ENCODE measurements at regions not wholly inside any gene's neighbourhood (a gene's known extent, or its start where the extent isn't known, plus 50 kb on each side); places are given as distances from the start of the nearest gene placed in this dataset.

DNA sequence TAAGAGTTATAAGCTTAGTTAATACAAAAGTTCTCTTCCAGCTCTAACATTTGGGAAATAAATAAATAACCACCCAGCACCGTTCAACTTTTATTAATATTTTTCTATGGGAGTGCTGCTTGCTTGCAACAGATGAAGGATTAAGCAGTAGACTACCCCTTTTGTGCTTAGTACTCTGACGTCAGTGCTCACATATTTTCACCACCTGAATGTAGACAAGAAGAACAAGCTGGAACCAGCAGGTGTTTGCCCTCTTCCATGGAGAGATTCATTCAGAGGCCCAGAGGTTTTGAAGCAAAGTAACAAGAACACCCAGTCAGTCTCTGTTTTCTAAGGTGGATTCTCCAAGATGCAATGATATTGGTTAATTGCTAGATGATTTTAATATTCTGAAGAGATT lies 307.1 kb upstream of the PIK3C3 start:
- no peak overlapping the region for H2BK5ac ChIP-seq (ENCODE audit: low read depth, low read length)
- H4K5ac ChIP-seq (ENCODE audit: insufficient read length, low read depth, low read length) = no peak overlapping the region
- H3K4me1 ChIP-seq (replicated peaks in 1 of 4; ENCODE audit: control insufficient read depth in 3 of 4, insufficient read depth in 4 of 4, low read length in 3 of 4) = no peaks in the 10 kb centered on the region
- no peaks in the 10 kb centered on the region for H3K27me3 ChIP-seq (replicated peaks in 1 of 4; ENCODE audit: control insufficient read depth in 3 of 4, extremely low read depth in 1 of 4, insufficient read depth in 3 of 4, low read length in 3 of 4)
- no peak overlapping the region for H4K91ac ChIP-seq (replicated peaks; ENCODE audit: insufficient read length, low read length)
- no peak overlapping the region for H3K4ac ChIP-seq (replicated peaks; ENCODE audit: insufficient read length, low read depth, low read length)
- H3K27ac ChIP-seq (ENCODE audit: low read depth, low read length) = no peak overlapping the region
- no peak overlapping the region for H2BK20ac ChIP-seq (ENCODE audit: low read length)
- 76% methylated on average over 2 of the region's 2 CpGs; no CpG with 5 or more reads in 1 of the 2 experiments for WGBS, 2 experiments (ENCODE audit: extremely low coverage in 1 of 2, insufficient coverage in 1 of 2, insufficient read length in 1 of 2, insufficient replicate concordance in 2 of 2, low coverage in 1 of 2, low lambda C conversion rate in 2 of 2, missing lambda C conversion rate in 1 of 2)
- H2AFZ ChIP-seq (ENCODE audit: low read length) = no peak overlapping the region
- no peak overlapping the region for H3K56ac ChIP-seq (replicated peaks; ENCODE audit: insufficient read length, low read depth, low read length)
- no peak overlapping the region for H3K14ac ChIP-seq (ENCODE audit: insufficient read length)
- H2AK5ac ChIP-seq (ENCODE audit: low read depth, low read length) = no peak overlapping the region
- no peak overlapping the region for H2BK15ac ChIP-seq (ENCODE audit: low read length)
- H4K8ac ChIP-seq (ENCODE audit: extremely low read depth, insufficient read depth, low read length) = no peak overlapping the region
- H2BK12ac ChIP-seq (ENCODE audit: low read depth, low read length) = no peak overlapping the region
- no peaks in the 10 kb centered on the region for H3K79me1 ChIP-seq (ENCODE audit: low read depth, low read length)
- no peaks in the 10 kb centered on the region for H3K36me3 ChIP-seq (ENCODE audit: control insufficient read depth in 2 of 4, insufficient read depth in 4 of 4, low read length in 3 of 4)
- no peak overlapping the region for H3K18ac ChIP-seq (ENCODE audit: extremely low read depth, low read length)
- no peak overlapping the region for H2BK120ac ChIP-seq (replicated peaks; ENCODE audit: low read depth, low read length)
- H3K23ac ChIP-seq (ENCODE audit: insufficient read length) = no peak overlapping the region
- FAIRE-seq (no peak), DNase-seq (ENCODE audit: low read depth in 1 of 2, low spot score in 2 of 2) (no peak)
- no peaks in the 10 kb centered on the region for H3K23me2 ChIP-seq (ENCODE audit: low read depth, low read length)
- no peaks in the 10 kb centered on the region for H4K20me1 ChIP-seq (replicated peaks in 1 of 2; ENCODE audit: control insufficient read depth in 1 of 2, insufficient read depth in 2 of 2, low read length in 2 of 2)
- no peak overlapping the region for H3K4me3 ChIP-seq (ENCODE audit: extremely low read depth in 1 of 4, insufficient read depth in 2 of 4, low read depth in 3 of 4, low read length in 4 of 4)
- ChIA-PET CTCF (ENCODE audit: partially characterized antibody) (no interaction called here), POLR2A (ENCODE audit: partially characterized antibody) (no interaction called here)
- H3K4me2 ChIP-seq (ENCODE audit: insufficient read depth in 1 of 2, low read depth in 2 of 2, low read length in 2 of 2) = no peak overlapping the region
- H3K9me3 ChIP-seq (ENCODE audit: insufficient read depth in 2 of 2, low read depth in 1 of 2, low read length in 1 of 2) = no peaks in the 10 kb centered on the region
- H3K9ac ChIP-seq (replicated peaks in 1 of 4; ENCODE audit: extremely low read depth in 1 of 4, low read depth in 3 of 4, low read length in 3 of 4) = no peak overlapping the region
- H3K79me2 ChIP-seq (ENCODE audit: control insufficient read depth in 1 of 2, insufficient read depth in 2 of 2, low read length in 2 of 2) = no peaks in the 10 kb centered on the region
- TF ChIP-seq, protein P1, sequence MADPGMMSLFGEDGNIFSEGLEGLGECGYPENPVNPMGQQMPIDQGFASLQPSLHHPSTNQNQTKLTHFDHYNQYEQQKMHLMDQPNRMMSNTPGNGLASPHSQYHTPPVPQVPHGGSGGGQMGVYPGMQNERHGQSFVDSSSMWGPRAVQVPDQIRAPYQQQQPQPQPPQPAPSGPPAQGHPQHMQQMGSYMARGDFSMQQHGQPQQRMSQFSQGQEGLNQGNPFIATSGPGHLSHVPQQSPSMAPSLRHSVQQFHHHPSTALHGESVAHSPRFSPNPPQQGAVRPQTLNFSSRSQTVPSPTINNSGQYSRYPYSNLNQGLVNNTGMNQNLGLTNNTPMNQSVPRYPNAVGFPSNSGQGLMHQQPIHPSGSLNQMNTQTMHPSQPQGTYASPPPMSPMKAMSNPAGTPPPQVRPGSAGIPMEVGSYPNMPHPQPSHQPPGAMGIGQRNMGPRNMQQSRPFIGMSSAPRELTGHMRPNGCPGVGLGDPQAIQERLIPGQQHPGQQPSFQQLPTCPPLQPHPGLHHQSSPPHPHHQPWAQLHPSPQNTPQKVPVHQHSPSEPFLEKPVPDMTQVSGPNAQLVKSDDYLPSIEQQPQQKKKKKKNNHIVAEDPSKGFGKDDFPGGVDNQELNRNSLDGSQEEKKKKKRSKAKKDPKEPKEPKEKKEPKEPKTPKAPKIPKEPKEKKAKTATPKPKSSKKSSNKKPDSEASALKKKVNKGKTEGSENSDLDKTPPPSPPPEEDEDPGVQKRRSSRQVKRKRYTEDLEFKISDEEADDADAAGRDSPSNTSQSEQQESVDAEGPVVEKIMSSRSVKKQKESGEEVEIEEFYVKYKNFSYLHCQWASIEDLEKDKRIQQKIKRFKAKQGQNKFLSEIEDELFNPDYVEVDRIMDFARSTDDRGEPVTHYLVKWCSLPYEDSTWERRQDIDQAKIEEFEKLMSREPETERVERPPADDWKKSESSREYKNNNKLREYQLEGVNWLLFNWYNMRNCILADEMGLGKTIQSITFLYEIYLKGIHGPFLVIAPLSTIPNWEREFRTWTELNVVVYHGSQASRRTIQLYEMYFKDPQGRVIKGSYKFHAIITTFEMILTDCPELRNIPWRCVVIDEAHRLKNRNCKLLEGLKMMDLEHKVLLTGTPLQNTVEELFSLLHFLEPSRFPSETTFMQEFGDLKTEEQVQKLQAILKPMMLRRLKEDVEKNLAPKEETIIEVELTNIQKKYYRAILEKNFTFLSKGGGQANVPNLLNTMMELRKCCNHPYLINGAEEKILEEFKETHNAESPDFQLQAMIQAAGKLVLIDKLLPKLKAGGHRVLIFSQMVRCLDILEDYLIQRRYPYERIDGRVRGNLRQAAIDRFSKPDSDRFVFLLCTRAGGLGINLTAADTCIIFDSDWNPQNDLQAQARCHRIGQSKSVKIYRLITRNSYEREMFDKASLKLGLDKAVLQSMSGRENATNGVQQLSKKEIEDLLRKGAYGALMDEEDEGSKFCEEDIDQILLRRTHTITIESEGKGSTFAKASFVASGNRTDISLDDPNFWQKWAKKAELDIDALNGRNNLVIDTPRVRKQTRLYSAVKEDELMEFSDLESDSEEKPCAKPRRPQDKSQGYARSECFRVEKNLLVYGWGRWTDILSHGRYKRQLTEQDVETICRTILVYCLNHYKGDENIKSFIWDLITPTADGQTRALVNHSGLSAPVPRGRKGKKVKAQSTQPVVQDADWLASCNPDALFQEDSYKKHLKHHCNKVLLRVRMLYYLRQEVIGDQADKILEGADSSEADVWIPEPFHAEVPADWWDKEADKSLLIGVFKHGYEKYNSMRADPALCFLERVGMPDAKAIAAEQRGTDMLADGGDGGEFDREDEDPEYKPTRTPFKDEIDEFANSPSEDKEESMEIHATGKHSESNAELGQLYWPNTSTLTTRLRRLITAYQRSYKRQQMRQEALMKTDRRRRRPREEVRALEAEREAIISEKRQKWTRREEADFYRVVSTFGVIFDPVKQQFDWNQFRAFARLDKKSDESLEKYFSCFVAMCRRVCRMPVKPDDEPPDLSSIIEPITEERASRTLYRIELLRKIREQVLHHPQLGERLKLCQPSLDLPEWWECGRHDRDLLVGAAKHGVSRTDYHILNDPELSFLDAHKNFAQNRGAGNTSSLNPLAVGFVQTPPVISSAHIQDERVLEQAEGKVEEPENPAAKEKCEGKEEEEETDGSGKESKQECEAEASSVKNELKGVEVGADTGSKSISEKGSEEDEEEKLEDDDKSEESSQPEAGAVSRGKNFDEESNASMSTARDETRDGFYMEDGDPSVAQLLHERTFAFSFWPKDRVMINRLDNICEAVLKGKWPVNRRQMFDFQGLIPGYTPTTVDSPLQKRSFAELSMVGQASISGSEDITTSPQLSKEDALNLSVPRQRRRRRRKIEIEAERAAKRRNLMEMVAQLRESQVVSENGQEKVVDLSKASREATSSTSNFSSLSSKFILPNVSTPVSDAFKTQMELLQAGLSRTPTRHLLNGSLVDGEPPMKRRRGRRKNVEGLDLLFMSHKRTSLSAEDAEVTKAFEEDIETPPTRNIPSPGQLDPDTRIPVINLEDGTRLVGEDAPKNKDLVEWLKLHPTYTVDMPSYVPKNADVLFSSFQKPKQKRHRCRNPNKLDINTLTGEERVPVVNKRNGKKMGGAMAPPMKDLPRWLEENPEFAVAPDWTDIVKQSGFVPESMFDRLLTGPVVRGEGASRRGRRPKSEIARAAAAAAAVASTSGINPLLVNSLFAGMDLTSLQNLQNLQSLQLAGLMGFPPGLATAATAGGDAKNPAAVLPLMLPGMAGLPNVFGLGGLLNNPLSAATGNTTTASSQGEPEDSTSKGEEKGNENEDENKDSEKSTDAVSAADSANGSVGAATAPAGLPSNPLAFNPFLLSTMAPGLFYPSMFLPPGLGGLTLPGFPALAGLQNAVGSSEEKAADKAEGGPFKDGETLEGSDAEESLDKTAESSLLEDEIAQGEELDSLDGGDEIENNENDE (IDR thresholded peaks at IDR 0.05; ENCODE audit: insufficient replicate concordance, low read length) = no peak

Data from H1 (cell line).